ENCODE measurements at regions not wholly inside any gene's neighbourhood (a gene's known extent, or its start where the extent isn't known, plus 50 kb on each side); places are given as distances from the start of the nearest gene placed in this dataset.
"Not testable (repeated sequence)": the region's sequence is repeated elsewhere in the genome, so short reads cannot be mapped to it uniquely, and the experiment has no call there.

DNA sequence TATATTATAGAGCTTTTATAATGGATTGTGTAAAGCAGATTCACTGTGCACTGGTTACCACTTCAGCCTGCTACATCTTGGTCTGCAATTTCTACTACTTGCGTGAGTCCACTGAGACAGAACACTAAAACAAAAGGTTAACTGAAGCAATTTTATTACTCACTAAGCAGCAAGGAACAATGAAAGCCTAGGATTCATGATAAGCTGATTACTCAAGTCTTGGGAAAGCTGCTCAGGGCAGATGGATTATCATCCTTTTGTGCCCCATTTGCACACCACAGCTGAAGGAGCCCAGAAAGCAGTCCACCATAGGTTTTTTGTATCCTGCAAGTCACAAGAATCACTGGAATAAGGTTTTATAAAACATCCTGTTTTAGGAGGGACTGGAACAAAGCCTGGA is 1215.2 kb upstream of the TMEFF2 start:
- H3K4me1 ChIP-seq, result no peaks in the 10 kb centered on the region
- no peak overlapping the region for H3K9ac ChIP-seq
- no peaks in the 10 kb centered on the region for H4K20me1 ChIP-seq
- TF ChIP-seq Cebpa-rat (IDR thresholded peaks at IDR 0.05), result no peak
- no peak overlapping the region for H3K27ac ChIP-seq
- no peak overlapping the region for H3K4me2 ChIP-seq
- peaks cover 0 to 16% (median 5%) of the 10 kb centered on the region in 11 experiments; a peak in 10 of 22 replicates for H3K9me3 ChIP-seq (replicated peaks in 1 of 11)
- H3K36me3 ChIP-seq, result no peaks in the 10 kb centered on the region
- no peaks in the 10 kb centered on the region for H3K27me3 ChIP-seq
- no peak overlapping the region for H3K4me3 ChIP-seq

DNA sequence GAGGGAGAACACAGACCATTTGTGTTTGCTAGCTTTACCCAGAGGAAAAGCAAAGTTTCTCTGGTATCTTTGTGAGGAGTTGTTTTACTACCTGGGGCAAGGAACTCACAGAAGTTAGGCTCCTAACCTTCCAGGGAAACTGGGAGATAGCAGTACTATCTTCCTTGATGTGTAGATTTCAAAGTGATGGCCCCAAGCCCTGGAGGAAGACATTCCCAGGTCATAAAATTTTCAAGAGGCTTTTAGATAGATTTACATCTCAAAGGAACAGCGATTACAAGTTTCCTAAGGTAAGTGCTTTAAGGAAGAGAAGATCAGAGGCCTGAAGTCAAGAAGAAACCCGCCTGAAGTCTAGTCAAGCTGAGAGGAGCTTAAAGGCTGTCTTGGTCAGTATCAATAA is 1187.8 kb upstream of the TMEFF2 start:
- Histone ChIP-seq H3K27me3 (no peaks in the 10 kb centered on the region), H3K4me3 (no peak overlapping the region), H3K4me2 (no peak overlapping the region), H3K27ac (no peak overlapping the region), H3K9me3 (replicated peaks in 1 of 11) (peaks cover 0 to 5% (median 0%) of the 10 kb centered on the region in 11 experiments; a peak in 2 of 22 replicates), H3K36me3 (no peaks in the 10 kb centered on the region), H3K4me1 (no peaks in the 10 kb centered on the region), H3K9ac (no peak overlapping the region), H4K20me1 (no peaks in the 10 kb centered on the region)
- no peak for TF ChIP-seq Cebpa-rat (IDR thresholded peaks at IDR 0.05)

DNA sequence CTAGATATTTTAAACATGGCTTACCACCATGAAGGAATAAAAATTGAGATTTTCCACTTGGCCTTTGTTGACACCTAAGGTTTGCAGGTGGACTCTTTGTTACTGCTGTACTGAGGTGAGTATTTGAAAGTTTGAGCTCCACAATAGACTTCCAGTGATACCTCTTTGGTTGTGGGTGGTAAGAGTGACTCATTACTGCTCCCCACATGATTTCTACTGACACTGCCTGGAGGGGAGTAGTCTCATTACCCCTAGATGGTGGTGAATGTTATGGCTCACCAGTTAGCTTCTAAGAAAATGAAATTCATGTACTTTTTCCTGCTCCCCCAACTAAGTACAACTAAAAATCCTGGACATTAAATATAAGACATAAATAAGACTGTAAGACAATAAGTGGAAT is 1183.1 kb upstream of the TMEFF2 start:
- Histone ChIP-seq H3K4me2 (no peak overlapping the region), H3K4me1 (no peaks in the 10 kb centered on the region), H3K4me3 (no peak overlapping the region), H3K9ac (no peak overlapping the region), H3K27ac (no peak overlapping the region), H3K9me3 (replicated peaks in 1 of 11) (no peaks in the 10 kb centered on the region), H3K36me3 (no peaks in the 10 kb centered on the region), H4K20me1 (no peaks in the 10 kb centered on the region), H3K27me3 (no peaks in the 10 kb centered on the region)
- no peak for TF ChIP-seq Cebpa-rat (IDR thresholded peaks at IDR 0.05)

DNA sequence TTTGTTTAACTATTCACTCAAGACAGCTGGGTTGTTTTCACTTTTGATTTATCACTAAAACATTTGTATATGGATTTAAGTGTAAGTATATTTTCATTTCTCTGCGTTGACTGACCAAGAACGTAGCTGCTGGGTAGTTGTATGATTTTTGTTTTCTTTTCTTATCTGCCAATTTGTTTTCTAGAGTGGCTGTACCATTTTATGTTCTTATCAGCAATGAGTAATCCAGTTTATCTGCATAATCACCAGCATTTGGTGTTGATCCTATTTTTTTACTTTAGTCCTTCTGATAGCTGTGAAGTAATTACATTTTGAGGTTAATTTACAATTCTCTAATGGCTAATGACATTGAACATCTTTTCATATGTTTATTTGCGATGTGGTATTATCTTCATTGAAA is 1178.4 kb upstream of the TMEFF2 start:
- TF ChIP-seq Cebpa-rat (IDR thresholded peaks at IDR 0.05), result no peak
- H4K20me1 ChIP-seq, result no peaks in the 10 kb centered on the region
- H3K27me3 ChIP-seq, result no peaks in the 10 kb centered on the region
- no peak overlapping the region for H3K27ac ChIP-seq
- H3K9me3 ChIP-seq (replicated peaks in 1 of 11), result no peaks in the 10 kb centered on the region
- H3K4me3 ChIP-seq, result no peak overlapping the region
- H3K4me1 ChIP-seq, result no peaks in the 10 kb centered on the region
- no peak overlapping the region for H3K4me2 ChIP-seq
- H3K36me3 ChIP-seq, result no peaks in the 10 kb centered on the region
- no peak overlapping the region for H3K9ac ChIP-seq

DNA sequence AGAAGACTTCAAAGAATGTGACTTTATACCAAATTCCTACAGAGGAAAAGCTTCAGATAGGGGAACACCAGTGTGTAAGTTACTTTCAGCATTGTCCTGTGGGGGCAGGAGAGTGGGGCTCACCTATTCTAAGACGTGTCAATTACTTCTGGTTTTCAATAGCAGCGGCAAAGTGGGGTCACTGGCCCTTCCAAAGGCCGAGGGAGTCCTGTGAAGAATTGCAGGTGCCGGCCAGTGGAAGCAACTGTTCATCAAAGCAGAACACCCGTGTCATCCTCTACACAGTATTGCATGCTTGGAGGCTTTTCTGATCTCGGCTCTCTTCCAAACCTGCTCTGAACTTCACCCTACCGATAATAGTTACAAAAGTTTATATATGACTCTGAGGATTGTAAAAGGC is 1176.5 kb upstream of the TMEFF2 start:
- Histone ChIP-seq H3K9ac (no peak overlapping the region), H4K20me1 (no peaks in the 10 kb centered on the region), H3K4me1 (no peaks in the 10 kb centered on the region), H3K27ac (no peak overlapping the region), H3K4me3 (no peak overlapping the region), H3K9me3 (replicated peaks in 1 of 11) (no peaks in the 10 kb centered on the region), H3K27me3 (no peaks in the 10 kb centered on the region), H3K4me2 (no peak overlapping the region), H3K36me3 (no peaks in the 10 kb centered on the region)
- TF ChIP-seq Cebpa-rat (IDR thresholded peaks at IDR 0.05), result no peak

DNA sequence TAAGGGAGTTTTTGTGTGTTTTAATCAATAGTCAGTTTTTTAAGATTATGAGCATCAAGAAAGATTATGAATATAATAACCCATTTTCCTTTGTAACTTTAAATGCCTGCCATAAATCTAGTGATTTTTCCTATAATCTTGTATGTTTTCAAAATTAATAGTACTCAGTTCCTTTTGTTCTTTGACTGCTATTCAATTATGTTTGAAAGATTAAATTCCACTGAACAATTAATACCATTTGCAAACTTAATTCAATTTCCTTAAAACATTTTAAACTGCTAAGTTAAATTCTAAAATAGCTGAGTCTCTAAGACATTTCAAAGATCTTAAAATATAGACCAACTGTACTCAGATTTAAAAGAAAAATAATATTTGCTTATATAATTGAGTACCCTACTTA is 1173.9 kb upstream of the TMEFF2 start:
- Histone ChIP-seq H3K9ac (no peak overlapping the region), H3K9me3 (replicated peaks in 1 of 11) (no peaks in the 10 kb centered on the region), H3K27ac (no peak overlapping the region), H3K4me1 (no peaks in the 10 kb centered on the region), H4K20me1 (no peaks in the 10 kb centered on the region), H3K4me3 (no peak overlapping the region), H3K4me2 (no peak overlapping the region), H3K36me3 (no peaks in the 10 kb centered on the region), H3K27me3 (no peaks in the 10 kb centered on the region)
- TF ChIP-seq Cebpa-rat (IDR thresholded peaks at IDR 0.05), result no peak

DNA sequence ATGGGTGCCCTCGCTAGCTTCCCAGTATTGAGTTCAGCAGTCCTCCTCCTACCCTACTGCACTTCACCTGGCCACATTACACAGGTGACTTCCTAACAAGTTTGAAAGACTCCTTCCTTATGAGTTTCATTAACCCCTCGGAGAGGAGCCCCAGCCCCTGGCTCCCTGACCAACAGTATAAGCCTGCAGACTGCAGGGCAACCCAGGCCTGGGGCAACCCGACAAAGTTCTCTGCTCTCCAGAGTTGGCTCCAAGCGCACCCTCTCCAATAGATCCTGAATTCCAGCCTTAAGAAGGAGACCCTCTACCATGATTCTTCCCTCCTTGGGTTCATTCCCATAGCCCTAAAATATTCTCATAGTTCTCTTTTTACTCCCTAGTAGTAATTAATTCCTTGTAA is 1162.8 kb upstream of the TMEFF2 start:
- Histone ChIP-seq H4K20me1 (no peaks in the 10 kb centered on the region), H3K4me1 (no peaks in the 10 kb centered on the region), H3K27ac (no peak overlapping the region), H3K27me3 (no peaks in the 10 kb centered on the region), H3K9me3 (replicated peaks in 1 of 11) (no peaks in the 10 kb centered on the region), H3K4me2 (no peak overlapping the region), H3K36me3 (no peaks in the 10 kb centered on the region), H3K9ac (no peak overlapping the region), H3K4me3 (no peak overlapping the region)
- TF ChIP-seq Cebpa-rat (IDR thresholded peaks at IDR 0.05), result no peak

DNA sequence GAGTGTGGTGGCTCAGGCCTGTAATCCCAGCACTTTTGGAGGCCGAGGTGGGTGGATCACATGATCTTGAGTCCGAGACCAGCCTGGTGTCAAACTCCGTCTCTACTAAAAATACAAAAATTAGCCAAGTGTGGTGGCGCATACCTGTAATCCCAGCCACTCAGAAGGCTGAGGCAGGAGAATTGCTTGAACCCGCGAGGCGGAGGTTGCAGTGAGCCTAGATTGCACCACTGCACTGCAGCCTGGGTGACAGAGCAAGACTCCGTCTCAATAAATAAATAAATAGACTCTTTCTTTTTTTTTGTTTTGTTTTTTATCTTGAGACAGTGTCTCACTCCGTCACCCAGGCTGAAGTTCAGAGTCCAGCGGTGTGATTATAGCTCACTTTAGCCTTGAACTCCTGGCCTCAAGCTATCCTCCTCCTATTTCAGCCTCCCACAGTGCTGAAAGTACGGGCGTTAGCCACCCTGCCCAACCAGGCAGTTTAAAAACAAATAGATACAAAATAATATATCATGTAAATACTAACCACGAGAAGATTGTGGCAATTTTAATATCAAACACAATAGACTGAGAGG is 1158.0 kb upstream of the TMEFF2 start:
- H3K4me2 ChIP-seq; H3K4me3 ChIP-seq; H3K9me3 ChIP-seq (replicated peaks in 1 of 11); H3K36me3 ChIP-seq; H3K4me1 ChIP-seq; H3K9ac ChIP-seq; H3K27me3 ChIP-seq; H4K20me1 ChIP-seq; H3K27ac ChIP-seq: not testable (repeated sequence)

DNA sequence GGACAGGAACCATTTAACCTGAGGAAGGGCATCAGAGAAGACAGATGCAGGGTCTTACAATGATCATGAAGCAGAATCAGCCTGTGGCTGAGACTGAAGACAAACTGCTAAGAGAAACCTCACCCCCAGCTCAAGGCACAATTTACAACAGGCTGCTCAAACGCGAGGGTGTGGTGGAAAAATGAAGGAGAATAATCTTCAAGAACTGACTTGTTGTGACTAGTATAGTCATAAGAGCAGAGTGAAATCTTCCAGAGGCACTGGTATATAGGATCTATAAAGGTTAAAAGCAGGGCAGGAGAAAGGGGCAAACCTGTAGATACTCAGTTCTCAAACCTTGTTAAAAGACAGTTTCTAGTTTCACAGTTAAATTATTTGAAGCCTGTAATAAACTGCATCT is 1155.8 kb upstream of the TMEFF2 start:
- Histone ChIP-seq H3K4me1 (peaks cover 0 to 8% (median 0%) of the 10 kb centered on the region in 10 experiments; a peak in 2 of 20 replicates), H3K27me3 (no peaks in the 10 kb centered on the region), H3K9me3 (replicated peaks in 1 of 11) (no peaks in the 10 kb centered on the region), H3K36me3 (no peaks in the 10 kb centered on the region), H3K4me2 (no peak overlapping the region), H4K20me1 (no peaks in the 10 kb centered on the region), H3K4me3 (no peak overlapping the region), H3K27ac (no peak overlapping the region), H3K9ac (no peak overlapping the region)
- no peak for TF ChIP-seq Cebpa-rat (IDR thresholded peaks at IDR 0.05)

DNA sequence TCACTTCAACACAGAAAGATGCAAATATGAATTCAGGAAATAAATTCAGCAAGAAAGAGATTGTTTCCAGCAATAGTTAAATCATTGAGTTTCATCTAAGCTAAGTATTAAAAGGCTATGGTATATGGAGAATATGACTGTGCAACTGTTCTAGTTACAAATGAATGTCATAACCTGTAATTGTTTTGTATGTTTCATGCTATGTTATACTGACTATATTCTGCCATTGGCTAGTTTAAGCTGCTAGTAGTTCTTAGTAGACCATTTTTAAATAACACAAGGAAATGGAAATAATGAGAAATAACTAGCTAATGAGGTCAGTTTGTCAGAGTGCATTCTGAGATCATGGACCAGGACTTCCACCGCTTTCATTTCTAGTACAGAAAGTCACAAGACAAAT is 1154.9 kb upstream of the TMEFF2 start:
- no peak overlapping the region for H3K9ac ChIP-seq
- no peak overlapping the region for H3K27ac ChIP-seq
- H3K4me2 ChIP-seq, result no peak overlapping the region
- H3K9me3 ChIP-seq (replicated peaks in 1 of 11), result no peaks in the 10 kb centered on the region
- no peak overlapping the region for H3K4me3 ChIP-seq
- no peaks in the 10 kb centered on the region for H4K20me1 ChIP-seq
- H3K36me3 ChIP-seq, result no peaks in the 10 kb centered on the region
- H3K4me1 ChIP-seq, result peaks cover 0 to 8% (median 0%) of the 10 kb centered on the region in 10 experiments; a peak in 2 of 20 replicates
- TF ChIP-seq Cebpa-rat (IDR thresholded peaks at IDR 0.05), result no peak
- no peaks in the 10 kb centered on the region for H3K27me3 ChIP-seq
